Mesenchymal stem cell (in vitro differentiated cells and primary cell): ENCODE measurements at regions not wholly inside any gene's neighbourhood (a gene's known extent, or its start where the extent isn't known, plus 50 kb on each side); places are given as distances from the start of the nearest gene placed in this dataset.

Experiments used
- DNase-seq: peaks from one replicate; pipeline ENCODE4 v3.0.0-alpha.2; 2013
- H2AFZ ChIP-seq: one replicate; pipeline ENCODE4 v1.6.1; 2013; ENCODE audit warnings: low read depth, mild to moderate bottlenecking, control low read depth, inconsistent platforms, low read length, moderate library complexity
- H2AK5ac ChIP-seq: 2 replicates; pipeline ENCODE4 v1.6.1; 2013; ENCODE audit warnings: low read length, moderate library complexity, mild to moderate bottlenecking, inconsistent platforms; ENCODE audit not compliant: severe bottlenecking
- H2BK120ac ChIP-seq: one replicate; pipeline ENCODE4 v1.6.1; 2013; ENCODE audit warnings: low read depth, mild to moderate bottlenecking, inconsistent platforms, low read length, moderate library complexity
- H2BK12ac ChIP-seq, 2 experiments: one replicate each; pipeline ENCODE4 v1.6.1; 2013; ENCODE audit warnings: inconsistent platforms in 2 of 2, low read length in 2 of 2, mild to moderate bottlenecking in 2 of 2, moderate library complexity in 2 of 2, control low read depth in 1 of 2
- H2BK15ac ChIP-seq: one replicate; pipeline ENCODE4 v1.6.1; 2013; ENCODE audit warnings: mild to moderate bottlenecking, low read depth, inconsistent platforms; ENCODE audit not compliant: poor library complexity, severe bottlenecking
- H2BK5ac ChIP-seq: 2 replicates; pipeline ENCODE4 v1.6.1; 2013; ENCODE audit warnings: low read depth, mild to moderate bottlenecking, low read length, control low read depth, inconsistent platforms; ENCODE audit not compliant: poor library complexity, severe bottlenecking
- H3K14ac ChIP-seq, 2 experiments: one replicate each; pipeline ENCODE4 v1.6.1; 2013; ENCODE audit warnings: inconsistent platforms in 2 of 2, low read length in 2 of 2, control low read depth in 1 of 2, mild to moderate bottlenecking in 1 of 2, moderate library complexity in 1 of 2
- H3K18ac ChIP-seq, 2 experiments: one replicate each; pipeline ENCODE4 v1.6.1; 2013; ENCODE audit warnings: inconsistent platforms in 2 of 2, low read length in 2 of 2, control low read depth in 1 of 2, low read depth in 1 of 2, mild to moderate bottlenecking in 1 of 2
- H3K23ac ChIP-seq, 2 experiments: one replicate each; pipeline ENCODE4 v1.6.1; 2013; ENCODE audit warnings: inconsistent platforms in 2 of 2, low read length in 2 of 2, mild to moderate bottlenecking in 2 of 2, moderate library complexity in 2 of 2, control low read depth in 1 of 2
- H3K27ac ChIP-seq: 2 replicates; pipeline ENCODE4 v1.5.1; 2013; ENCODE audit warnings: mild to moderate bottlenecking, moderate library complexity, low read length, control low read depth, inconsistent platforms; ENCODE audit not compliant: poor library complexity, severe bottlenecking
- H3K27me3 ChIP-seq, 2 experiments: 2 replicates each; pipeline versions ENCODE4 v1.6.1 to v1.7.0; 2013; ENCODE audit warnings: low read length in 2 of 2, mild to moderate bottlenecking in 2 of 2, moderate library complexity in 2 of 2, control low read depth in 1 of 2, inconsistent platforms in 1 of 2; ENCODE audit not compliant: control insufficient read depth in 1 of 2, insufficient read depth in 1 of 2
- H3K36me3 ChIP-seq, 2 experiments: 2 replicates each; pipeline versions ENCODE4 v1.6.1 to v1.7.0; 2013; ENCODE audit warnings: low read length in 2 of 2, control low read depth in 1 of 2, inconsistent platforms in 1 of 2, low read depth in 1 of 2, mild to moderate bottlenecking in 1 of 2; ENCODE audit not compliant: insufficient read depth in 2 of 2, control insufficient read depth in 1 of 2
- H3K4ac ChIP-seq, 2 experiments: one replicate each; pipeline ENCODE4 v1.6.1; 2013; ENCODE audit warnings: inconsistent platforms in 2 of 2, low read length in 2 of 2, mild to moderate bottlenecking in 2 of 2, moderate library complexity in 2 of 2, control low read depth in 1 of 2, low read depth in 1 of 2
- H3K4me1 ChIP-seq: 2 replicates; pipeline ENCODE4 v1.6.1; 2013; ENCODE audit warnings: low read depth, low read length, control low read depth; ENCODE audit not compliant: control insufficient read depth, insufficient read depth
- H3K4me2 ChIP-seq: 2 replicates; pipeline ENCODE4 v1.6.1; 2013; ENCODE audit warnings: low read length, mild to moderate bottlenecking, inconsistent platforms; ENCODE audit not compliant: poor library complexity, severe bottlenecking
- H3K4me3 ChIP-seq, 2 experiments: 2 replicates each; pipeline versions ENCODE4 v1.5.1 to v1.7.0; 2013; ENCODE audit warnings: low read length in 2 of 2, mild to moderate bottlenecking in 2 of 2, control low read depth in 1 of 2, low read depth in 1 of 2; ENCODE audit not compliant: insufficient read depth in 1 of 2
- H3K79me1 ChIP-seq: replicated peaks from 2 replicates; pipeline ENCODE4 v1.6.1; 2013; ENCODE audit warnings: mild to moderate bottlenecking, control low read depth, low read length, inconsistent platforms; ENCODE audit not compliant: poor library complexity, severe bottlenecking
- H3K9ac ChIP-seq: 2 replicates; pipeline ENCODE4 v1.7.0; 2013; ENCODE audit warnings: mild to moderate bottlenecking, low read length, moderate library complexity
- H3K9me3 ChIP-seq: 2 replicates; pipeline ENCODE4 v1.7.0; 2013; ENCODE audit warnings: mild to moderate bottlenecking, low read length; ENCODE audit not compliant: control insufficient read depth
- H4K8ac ChIP-seq: one replicate; pipeline ENCODE4 v1.6.1; 2013; ENCODE audit warnings: inconsistent platforms, mild to moderate bottlenecking, low read length, moderate library complexity
- H4K91ac ChIP-seq: one replicate; pipeline ENCODE4 v1.6.1; 2013; ENCODE audit warnings: mild to moderate bottlenecking, low read length, inconsistent platforms
- WGBS: methylation state at CpG from one replicate; pipeline ENCODE4 v1.1.7; 2013; ENCODE audit warnings: mixed read lengths; 5-methylcytosine and 5-hydroxymethylcytosine counted together

GRCh38 chr9:87085073-87085472, 137.8 kb upstream of the GAS1 start:
- H2AFZ ChIP-seq, result no peak overlapping the region
- peaks cover 5% of the 10 kb centered on the region for H3K9me3 ChIP-seq

DNA sequence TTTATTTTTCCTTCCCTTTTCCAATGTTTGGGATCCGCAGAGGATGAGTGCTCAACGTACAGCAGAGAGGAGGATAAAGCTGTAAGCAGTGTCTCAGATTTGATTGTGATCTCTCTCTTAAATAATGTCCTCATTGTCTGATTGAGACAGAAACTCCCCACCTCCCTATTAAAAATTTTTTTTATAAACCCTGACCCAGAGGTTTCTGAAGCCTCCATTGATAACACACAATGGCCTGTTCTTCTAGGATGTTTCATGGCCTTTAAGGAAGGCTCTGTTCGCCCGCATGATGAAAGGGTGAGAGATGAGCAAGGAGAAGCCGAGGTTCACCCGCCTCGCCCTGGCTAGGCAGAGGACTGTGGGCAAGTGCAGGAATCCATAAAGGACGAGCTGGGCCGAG, 138.2 kb upstream of the GAS1 start:
- Histone ChIP-seq H2BK120ac (no peak overlapping the region), H3K9ac (no peak overlapping the region), H2AK5ac (no peak overlapping the region), H3K27ac (no peak overlapping the region), H2BK12ac (no peak overlapping the region), H4K8ac (no peak overlapping the region), H2AFZ (no peak overlapping the region), H3K27me3 (no peaks in the 10 kb centered on the region), H3K79me1 (no peaks in the 10 kb centered on the region), H3K4me2 (no peak overlapping the region), H3K14ac (no peak overlapping the region), H3K9me3 (peaks cover 5% of the 10 kb centered on the region), H3K4ac (no peak overlapping the region), H2BK5ac (no peak overlapping the region), H3K36me3 (no peaks in the 10 kb centered on the region), H3K4me1 (no peaks in the 10 kb centered on the region), H3K23ac (no peak overlapping the region), H3K4me3 (no peak overlapping the region), H2BK15ac (no peak overlapping the region), H3K18ac (no peak overlapping the region), H4K91ac (no peak overlapping the region)
- WGBS, result 82% methylated on average over 7 of the region's 9 CpGs
- DNase-seq, result no peak

More at GRCh38 chr9:87085073-87085472, 137.8 kb upstream of the GAS1 start:
- no peaks in the 10 kb centered on the region for H3K36me3 ChIP-seq
- H3K79me1 ChIP-seq, result no peaks in the 10 kb centered on the region
- H4K8ac ChIP-seq, result no peak overlapping the region
- no peak overlapping the region for H3K18ac ChIP-seq
- H3K23ac ChIP-seq, result no peak overlapping the region
- H3K9ac ChIP-seq, result no peak overlapping the region
- no peak overlapping the region for H2AK5ac ChIP-seq
- no peak overlapping the region for H3K4me2 ChIP-seq
- no peak overlapping the region for H4K91ac ChIP-seq
- H2BK5ac ChIP-seq, result no peak overlapping the region
- no peaks in the 10 kb centered on the region for H3K4me1 ChIP-seq
- H3K4me3 ChIP-seq, result no peak overlapping the region
- no peaks in the 10 kb centered on the region for H3K27me3 ChIP-seq
- DNase-seq, result no peak
- no peak overlapping the region for H2BK120ac ChIP-seq
- no peak overlapping the region for H3K4ac ChIP-seq
- H3K14ac ChIP-seq, result no peak overlapping the region
- no peak overlapping the region for H2BK15ac ChIP-seq
- H2BK12ac ChIP-seq, result no peak overlapping the region
- H3K27ac ChIP-seq, result no peak overlapping the region
- WGBS, result 98% methylated on average over 11 of the region's 27 CpGs

DNA sequence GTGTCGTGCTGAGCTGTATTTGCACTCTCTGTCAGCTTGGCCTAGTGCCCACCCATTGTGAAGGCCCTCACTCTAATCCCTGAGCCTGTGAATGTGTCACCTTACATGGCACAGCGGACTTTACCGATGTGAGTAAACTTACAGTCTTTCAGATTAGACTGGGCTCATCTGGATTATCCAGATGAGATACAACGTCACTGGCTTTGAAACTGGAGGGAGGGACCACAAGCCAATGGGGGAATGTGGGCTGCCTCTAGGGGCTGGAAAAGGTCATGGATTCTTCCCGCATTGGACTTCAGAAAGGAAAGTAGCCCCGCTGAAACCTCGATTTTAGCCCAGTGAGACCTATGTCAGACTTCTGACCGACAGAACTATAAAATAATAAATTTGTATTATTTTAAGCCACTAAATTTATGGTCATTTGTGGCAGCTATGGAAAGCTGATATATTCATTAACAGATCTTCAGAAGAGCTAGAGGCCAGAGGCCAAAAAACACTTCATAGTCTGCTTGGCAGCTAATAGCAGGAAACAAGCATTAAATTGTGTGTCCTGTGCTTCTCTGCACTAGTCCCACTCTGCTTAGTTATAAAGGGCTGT, 139.0 kb upstream of the GAS1 start:
- Histone ChIP-seq H3K14ac (no peak overlapping the region), H4K91ac (no peak overlapping the region), H3K4me2 (no peak overlapping the region), H3K4me1 (no peaks in the 10 kb centered on the region), H3K4ac (no peak overlapping the region), H3K9me3 (peaks cover 5% of the 10 kb centered on the region), H3K18ac (no peak overlapping the region), H3K36me3 (no peaks in the 10 kb centered on the region), H2AK5ac (no peak overlapping the region), H3K27me3 (no peaks in the 10 kb centered on the region), H2AFZ (no peak overlapping the region), H2BK15ac (no peak overlapping the region), H3K23ac (no peak overlapping the region), H2BK5ac (no peak overlapping the region), H3K27ac (no peak overlapping the region), H4K8ac (no peak overlapping the region), H3K79me1 (no peaks in the 10 kb centered on the region), H3K4me3 (no peak overlapping the region), H2BK120ac (no peak overlapping the region), H2BK12ac (no peak overlapping the region), H3K9ac (no peak overlapping the region)
- no peak for DNase-seq
- WGBS, result 86% methylated on average over 5 of the region's 8 CpGs

DNA sequence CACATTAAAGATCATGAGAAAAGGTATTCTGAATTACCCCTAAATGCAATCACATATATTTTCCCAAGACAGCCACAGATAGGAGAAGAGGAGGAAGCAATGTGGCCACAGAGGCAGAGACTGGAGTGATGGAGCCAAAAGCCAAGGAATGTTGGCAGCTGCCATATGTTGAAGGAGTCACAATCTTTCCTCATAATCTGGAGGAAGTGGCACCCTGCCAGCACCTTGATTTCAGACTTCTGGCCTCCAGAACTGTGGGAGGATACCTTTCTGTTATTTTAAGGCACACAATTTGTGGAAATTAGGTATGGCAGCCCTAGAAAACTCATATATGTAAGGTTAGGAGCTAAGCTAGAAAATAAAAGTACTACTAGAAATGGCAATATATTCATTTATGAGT, 139.9 kb upstream of the GAS1 start:
- Histone ChIP-seq H3K4ac (no peak overlapping the region), H2AK5ac (no peak overlapping the region), H3K23ac (no peak overlapping the region), H3K27ac (no peak overlapping the region), H3K14ac (no peak overlapping the region), H2BK12ac (no peak overlapping the region), H3K4me2 (no peak overlapping the region), H3K9me3 (peaks cover 5% of the 10 kb centered on the region), H3K79me1 (no peaks in the 10 kb centered on the region), H3K36me3 (no peaks in the 10 kb centered on the region), H3K4me1 (no peaks in the 10 kb centered on the region), H2BK15ac (no peak overlapping the region), H3K18ac (no peak overlapping the region), H3K4me3 (no peak overlapping the region), H4K8ac (no peak overlapping the region), H3K27me3 (no peaks in the 10 kb centered on the region), H4K91ac (no peak overlapping the region), H2AFZ (no peak overlapping the region), H2BK5ac (no peak overlapping the region), H2BK120ac (no peak overlapping the region), H3K9ac (no peak overlapping the region)
- DNase-seq, result no peak
